ENCODE measurements at regions not wholly inside any gene's neighbourhood (a gene's known extent, or its start where the extent isn't known, plus 50 kb on each side); places are given as distances from the start of the nearest gene placed in this dataset.

GRCh38 chr11:92556431-92556830, 331.8 kb downstream of the FAT3 start:
- FAIRE-seq (no peak), DNase-seq (ENCODE audit: low read depth, low spot score) (no peak)
- H3K27ac ChIP-seq (ENCODE audit: control insufficient read depth, insufficient read depth, low read length), result no peak overlapping the region
- no peak overlapping the region for H2AFZ ChIP-seq (ENCODE audit: control insufficient read depth, low read length)
- H3K27me3 ChIP-seq (ENCODE audit: control insufficient read depth, extremely low read depth, insufficient read depth, low read length), result no peaks in the 10 kb centered on the region
- H3K36me3 ChIP-seq (ENCODE audit: control insufficient read depth in 2 of 2, extremely low read depth in 1 of 2, insufficient read depth in 2 of 2, low read length in 2 of 2), result no peaks in the 10 kb centered on the region
- no peaks in the 10 kb centered on the region for H3K9me1 ChIP-seq (ENCODE audit: control insufficient read depth, extremely low read depth, insufficient read depth, low read length)
- H3K9me3 ChIP-seq (ENCODE audit: control insufficient read depth, low read depth, low read length), result no peaks in the 10 kb centered on the region
- no peak overlapping the region for H3K9ac ChIP-seq (ENCODE audit: control insufficient read depth, extremely low read depth, insufficient read depth, low read length)
- no peaks in the 10 kb centered on the region for H3K79me2 ChIP-seq (ENCODE audit: control insufficient read depth, insufficient read depth, low read length)
- H3K4me2 ChIP-seq (ENCODE audit: control insufficient read depth, extremely low read depth, insufficient read depth, low read depth, low read length), result no peak overlapping the region
- no peak for TF ChIP-seq EZH2 (IDR thresholded peaks at IDR 0.05; ENCODE audit: low read length)
- TF ChIP-seq CTCF (optimal IDR thresholded peaks at IDR 0.05 in 1 of 3, IDR thresholded peaks at IDR 0.05 in 1 of 3, conservative IDR thresholded peaks at IDR 0.05 in 1 of 3; ENCODE audit: extremely low read depth in 1 of 3, insufficient read depth in 2 of 3, low read length in 3 of 3), result no peak
- dilution Hi-C loops (cut with MboI; ENCODE audit: extremely low pct_ligation_motif_present, low sequenced_read_pairs), result no loop called here
- H4K20me1 ChIP-seq (ENCODE audit: control insufficient read depth, extremely low read depth, insufficient read depth, low read length), result no peaks in the 10 kb centered on the region
- H3K4me1 ChIP-seq (ENCODE audit: control insufficient read depth, extremely low read depth, insufficient read depth, low read length), result no peaks in the 10 kb centered on the region
- no peak overlapping the region for H3K4me3 ChIP-seq (ENCODE audit: control insufficient read depth in 2 of 3, extremely low read depth in 1 of 3, insufficient read depth in 2 of 3, low read depth in 1 of 3, low read length in 3 of 3)

DNA sequence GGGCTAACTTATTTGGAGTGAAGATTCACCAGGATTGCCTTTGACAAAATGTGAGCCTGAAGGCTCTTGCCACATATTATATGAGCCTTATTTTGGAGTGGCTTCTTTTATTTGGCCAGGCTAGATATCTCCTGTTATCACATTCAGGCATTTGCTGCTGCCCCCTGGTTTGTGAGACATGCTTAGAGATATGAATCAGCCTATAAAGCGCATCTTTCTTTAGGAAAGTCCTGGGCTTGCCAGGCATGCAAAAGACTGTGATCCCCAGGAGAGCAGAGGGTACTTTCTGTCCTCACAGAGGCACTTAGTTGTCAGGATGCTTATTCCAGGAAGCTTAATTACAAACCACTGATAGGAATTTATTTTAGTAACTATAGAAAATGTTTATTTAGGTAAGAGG, 333.3 kb downstream of the FAT3 start:
- H4K20me1 ChIP-seq (ENCODE audit: control insufficient read depth, extremely low read depth, insufficient read depth, low read length), result no peaks in the 10 kb centered on the region
- no peaks in the 10 kb centered on the region for H3K9me1 ChIP-seq (ENCODE audit: control insufficient read depth, extremely low read depth, insufficient read depth, low read length)
- no peak overlapping the region for H3K27ac ChIP-seq (ENCODE audit: control insufficient read depth, insufficient read depth, low read length)
- H3K27me3 ChIP-seq (ENCODE audit: control insufficient read depth, extremely low read depth, insufficient read depth, low read length), result no peaks in the 10 kb centered on the region
- no peaks in the 10 kb centered on the region for H3K36me3 ChIP-seq (ENCODE audit: control insufficient read depth in 2 of 2, extremely low read depth in 1 of 2, insufficient read depth in 2 of 2, low read length in 2 of 2)
- H3K4me2 ChIP-seq (ENCODE audit: control insufficient read depth, extremely low read depth, insufficient read depth, low read depth, low read length), result no peak overlapping the region
- DNase-seq (ENCODE audit: low read depth, low spot score) (no peak), FAIRE-seq (no peak)
- H2AFZ ChIP-seq (ENCODE audit: control insufficient read depth, low read length), result no peak overlapping the region
- no peaks in the 10 kb centered on the region for H3K79me2 ChIP-seq (ENCODE audit: control insufficient read depth, insufficient read depth, low read length)
- dilution Hi-C loops (cut with MboI; ENCODE audit: extremely low pct_ligation_motif_present, low sequenced_read_pairs), result no loop called here
- no peaks in the 10 kb centered on the region for H3K9me3 ChIP-seq (ENCODE audit: control insufficient read depth, low read depth, low read length)
- no peak for TF ChIP-seq EZH2 (IDR thresholded peaks at IDR 0.05; ENCODE audit: low read length)
- no peak for TF ChIP-seq CTCF (optimal IDR thresholded peaks at IDR 0.05 in 1 of 3, IDR thresholded peaks at IDR 0.05 in 1 of 3, conservative IDR thresholded peaks at IDR 0.05 in 1 of 3; ENCODE audit: extremely low read depth in 1 of 3, insufficient read depth in 2 of 3, low read length in 3 of 3)
- no peak overlapping the region for H3K9ac ChIP-seq (ENCODE audit: control insufficient read depth, extremely low read depth, insufficient read depth, low read length)
- H3K4me1 ChIP-seq (ENCODE audit: control insufficient read depth, extremely low read depth, insufficient read depth, low read length), result no peaks in the 10 kb centered on the region
- H3K4me3 ChIP-seq (ENCODE audit: control insufficient read depth in 2 of 3, extremely low read depth in 1 of 3, insufficient read depth in 2 of 3, low read depth in 1 of 3, low read length in 3 of 3), result no peak overlapping the region

Measured in keratinocyte (primary cell).